DMS153 (cell line): ENCODE measurements at regions not wholly inside any gene's neighbourhood (a gene's known extent, or its start where the extent isn't known, plus 50 kb on each side); places are given as distances from the start of the nearest gene placed in this dataset.

Experiments used
- DNase-seq: peaks from one replicate; lab custom pipeline; 2025; lab: John Stamatoyannopoulos, UW

DNA sequence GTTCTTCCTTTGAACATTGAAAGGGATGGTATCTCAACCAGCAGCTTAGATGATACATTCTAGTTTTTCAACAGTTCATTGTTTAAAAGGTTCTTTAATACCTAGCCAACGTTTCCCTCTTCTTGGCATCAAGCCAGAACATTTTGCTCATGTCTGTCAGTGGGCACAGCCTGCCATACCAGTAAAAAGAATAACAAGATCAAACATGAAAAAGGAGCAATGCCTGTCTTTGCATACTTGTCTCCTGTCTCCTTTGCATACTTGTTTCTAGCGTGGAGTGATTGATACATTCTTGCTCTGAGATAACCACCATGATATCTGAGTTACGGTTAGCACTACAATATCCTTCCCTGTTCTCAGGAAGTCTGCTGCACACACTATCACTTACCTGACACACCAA is 248.6 kb upstream of the DAPK1 start:
- no peak for DNase-seq

- DNase-seq, result no peak
Measured at GRCh38 chr9:87250205-87250604, 247.5 kb upstream of the DAPK1 start.

- no peak for DNase-seq
Measured at GRCh38 chr9:87255431-87256155, 242.1 kb upstream of the DAPK1 start.

- no peak for DNase-seq
Measured at GRCh38 chr9:87256973-87257372, 240.7 kb upstream of the DAPK1 start.

GRCh38 chr9:87259543-87260518 is 237.8 kb upstream of the DAPK1 start:
- DNase-seq, result no peak

- DNase-seq, result no peak
Measured at GRCh38 chr9:87263291-87263690, 234.4 kb upstream of the DAPK1 start.

DNA sequence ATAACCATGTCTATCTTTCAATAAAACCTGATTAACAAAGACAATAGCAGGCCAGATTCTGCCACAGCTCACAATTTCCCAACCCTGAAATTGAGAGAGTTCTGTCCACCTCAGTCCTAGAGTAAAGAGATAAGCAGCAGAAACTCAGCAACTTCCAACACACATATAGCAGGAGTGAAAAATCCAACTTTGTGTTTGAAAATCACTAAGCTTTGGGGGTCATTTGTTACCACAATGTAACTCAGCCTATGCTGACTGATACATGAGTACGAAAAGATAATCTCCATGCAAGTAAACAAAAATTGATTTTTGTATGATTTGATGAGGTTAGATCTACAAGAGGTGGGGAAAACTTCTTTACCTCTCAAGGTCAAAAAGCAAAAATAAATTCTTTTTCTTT is 231.0 kb upstream of the DAPK1 start:
- no peak for DNase-seq

DNA sequence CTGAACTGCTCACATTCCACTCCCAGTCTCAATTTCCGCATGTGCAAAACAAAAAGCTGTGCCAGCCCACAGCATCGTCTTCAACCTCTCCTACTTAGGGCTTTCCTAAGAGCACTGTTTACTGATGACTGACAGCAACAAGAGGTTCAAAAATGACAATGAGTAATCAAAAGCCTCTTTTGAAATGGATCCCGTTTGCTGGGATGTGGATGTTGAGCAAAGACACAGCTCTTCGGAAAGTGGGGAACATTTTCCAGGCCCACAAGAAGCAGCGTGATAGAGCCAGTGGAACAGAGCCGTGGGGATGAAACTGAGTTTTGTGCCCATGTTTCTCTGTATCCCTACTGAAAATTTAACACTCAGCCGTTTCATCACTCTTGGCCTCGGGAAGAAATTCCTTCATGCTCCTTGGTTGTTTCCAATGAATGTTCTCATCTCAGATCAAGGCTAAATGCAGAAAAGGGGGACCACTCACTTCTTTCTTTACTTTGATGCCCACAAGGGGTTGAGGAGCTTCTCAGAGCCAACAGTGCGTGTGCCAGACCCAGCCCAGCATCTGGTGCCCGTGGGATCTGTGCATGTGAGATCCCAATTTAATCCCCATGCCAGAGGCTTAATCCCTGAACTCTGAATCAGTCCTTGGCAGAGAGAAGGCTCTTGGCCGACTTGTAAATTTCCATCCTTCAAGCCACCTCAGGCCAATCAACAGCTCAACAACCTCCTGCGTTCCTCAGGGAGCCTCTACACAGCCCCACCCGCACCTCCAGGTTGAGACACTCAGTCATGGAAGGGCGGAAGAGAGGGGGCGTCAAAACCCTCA is 230.2 kb upstream of the DAPK1 start:
- DNase-seq, result no peak

DNA sequence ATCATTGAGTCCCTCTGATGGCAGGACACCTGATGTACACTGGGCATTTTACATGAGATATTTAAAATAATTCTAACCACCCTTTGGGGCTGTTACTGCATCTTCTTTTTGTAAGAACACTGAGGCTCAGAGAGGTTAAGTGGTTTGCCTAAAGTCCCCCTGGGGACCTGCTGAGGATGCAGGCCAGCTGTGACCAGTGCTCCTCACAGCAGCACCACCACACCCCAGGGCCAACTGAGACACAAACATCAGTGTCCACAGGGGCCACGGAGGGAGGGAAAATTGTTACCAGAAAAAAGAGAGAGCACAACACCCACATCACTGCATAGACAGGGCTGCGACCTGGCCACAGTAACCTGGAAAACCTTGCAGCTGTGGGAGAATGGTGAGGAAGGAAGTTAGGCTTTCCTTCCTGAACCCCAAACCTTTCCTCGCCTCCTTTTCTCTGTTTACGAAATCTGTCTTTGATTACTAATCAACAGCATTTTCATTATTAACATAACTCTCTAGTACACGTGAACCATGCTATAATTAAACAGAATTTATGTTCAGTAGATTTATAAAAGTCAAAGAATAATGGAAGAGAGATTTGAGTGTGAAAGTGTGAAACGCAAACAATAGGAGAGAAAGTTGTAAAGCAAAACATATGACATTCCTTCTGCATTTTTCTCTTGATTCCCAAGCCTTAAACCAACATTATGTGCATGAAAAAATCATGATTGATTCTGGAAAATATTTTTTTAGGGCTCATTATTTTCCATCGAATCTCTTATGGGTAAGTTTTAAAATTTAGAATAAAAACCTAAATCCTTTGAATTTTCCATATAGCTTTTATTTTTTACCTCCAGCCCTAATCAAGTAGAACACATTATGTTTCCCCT is 228.1 kb upstream of the DAPK1 start:
- no peak for DNase-seq

DNA sequence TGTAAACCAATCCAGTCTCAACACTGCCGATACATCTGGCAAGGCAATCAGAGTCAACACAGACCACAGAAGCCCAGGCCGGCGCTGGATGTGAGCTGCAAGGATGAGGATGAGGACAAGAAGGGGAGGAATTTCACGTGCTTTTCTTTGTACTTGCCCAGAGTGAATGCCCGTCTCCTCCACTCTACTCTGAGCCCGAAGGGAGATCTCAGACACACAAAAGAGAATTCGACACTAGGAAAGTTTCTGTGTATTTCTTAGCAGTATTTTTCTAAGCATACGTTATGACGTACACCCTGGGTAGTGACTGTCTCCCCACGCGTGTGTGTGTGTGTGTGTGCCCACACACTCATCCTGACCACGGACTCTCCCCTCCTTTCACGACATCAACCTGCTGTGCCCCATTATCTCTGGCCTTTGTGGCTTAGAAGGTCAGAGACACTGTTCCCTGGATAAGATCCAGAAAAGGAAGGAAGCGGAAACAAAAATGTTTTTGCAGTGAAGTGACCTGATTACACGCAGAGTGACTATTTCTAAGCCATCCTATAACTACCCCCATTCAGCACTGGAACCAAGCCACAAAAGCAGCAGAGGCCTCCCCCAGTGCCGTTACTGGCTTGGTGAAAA is 227.3 kb upstream of the DAPK1 start:
- peak; percentile 30 for DNase-seq

- no peak for DNase-seq
Measured at GRCh38 chr9:87270848-87271234, 226.8 kb upstream of the DAPK1 start.

- DNase-seq, result no peak
Measured at GRCh38 chr9:87271696-87272477, 225.8 kb upstream of the DAPK1 start.

DNA sequence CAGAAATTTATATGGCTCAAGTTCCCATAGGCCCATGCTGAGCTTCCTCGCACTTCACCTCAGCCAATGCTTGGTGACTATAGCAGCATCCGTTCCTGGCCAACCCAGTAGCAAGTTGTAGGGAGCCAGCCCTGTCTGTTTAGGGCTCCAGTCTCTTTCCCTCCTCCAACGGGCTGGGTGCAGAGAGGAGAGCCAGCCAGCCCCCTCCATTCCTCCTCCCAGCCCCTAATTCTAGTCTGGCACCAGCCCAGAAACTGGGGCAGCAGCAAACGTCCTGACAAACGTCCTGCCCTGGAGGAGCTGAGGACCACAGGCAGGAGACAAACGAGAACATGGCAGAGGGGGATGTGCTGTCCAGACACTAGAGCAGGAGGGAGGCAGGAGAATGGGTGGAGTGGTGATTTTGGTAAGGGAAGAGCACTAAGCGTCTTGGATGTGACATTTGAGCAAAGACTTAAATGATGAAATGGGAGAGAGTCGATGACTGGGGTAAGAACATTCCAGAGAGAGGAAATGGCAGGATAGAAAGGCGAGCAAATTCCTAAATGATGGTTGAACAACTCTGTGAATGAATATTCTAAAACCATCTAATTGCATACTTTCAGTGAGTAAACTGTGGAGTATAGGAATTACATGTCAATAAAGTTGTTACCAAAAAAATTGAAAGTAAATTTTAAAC is 222.5 kb upstream of the DAPK1 start:
- no peak for DNase-seq

GRCh38 chr9:87276327-87276841 is 221.3 kb upstream of the DAPK1 start:
- no peak for DNase-seq

DNA sequence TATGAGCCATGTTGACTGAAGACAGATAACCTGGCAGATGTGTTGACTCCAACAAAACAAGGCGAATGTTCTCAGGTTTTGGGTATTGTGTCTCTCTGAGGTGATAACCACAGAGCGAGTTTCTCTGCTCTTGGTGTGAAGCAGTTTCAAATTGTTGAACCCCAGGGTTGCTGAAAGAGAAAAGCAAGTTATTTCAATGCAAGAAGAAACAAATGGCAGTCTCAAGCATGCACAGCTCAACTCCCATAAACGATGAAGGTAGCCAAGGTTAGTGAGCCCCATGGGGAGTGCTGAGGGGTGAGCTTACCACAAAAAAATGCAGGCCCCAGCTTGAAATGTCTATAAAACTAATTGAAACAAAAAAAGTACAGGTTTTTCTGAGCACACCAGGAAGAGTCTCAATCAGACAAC is 220.8 kb upstream of the DAPK1 start:
- DNase-seq, result no peak

DNA sequence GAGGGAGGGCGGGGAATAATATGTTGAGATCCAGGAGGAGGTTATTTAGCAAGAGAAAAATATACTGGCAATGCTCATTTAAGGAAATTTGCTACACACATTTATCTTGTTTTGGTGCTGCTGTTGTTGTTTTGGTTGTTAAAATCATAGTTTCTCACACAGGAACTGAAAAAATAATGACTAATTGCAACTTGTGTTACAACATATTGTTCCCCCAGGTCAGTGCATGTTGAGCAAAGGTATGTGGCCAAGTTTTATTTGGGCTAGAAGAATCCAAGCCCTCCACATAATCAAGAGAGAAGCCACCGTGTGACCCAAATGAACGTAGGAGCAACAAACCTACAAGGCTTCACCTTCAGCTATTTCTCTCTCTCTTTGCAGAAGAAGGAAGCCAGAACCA is 220.3 kb upstream of the DAPK1 start:
- DNase-seq, result no peak

DNA sequence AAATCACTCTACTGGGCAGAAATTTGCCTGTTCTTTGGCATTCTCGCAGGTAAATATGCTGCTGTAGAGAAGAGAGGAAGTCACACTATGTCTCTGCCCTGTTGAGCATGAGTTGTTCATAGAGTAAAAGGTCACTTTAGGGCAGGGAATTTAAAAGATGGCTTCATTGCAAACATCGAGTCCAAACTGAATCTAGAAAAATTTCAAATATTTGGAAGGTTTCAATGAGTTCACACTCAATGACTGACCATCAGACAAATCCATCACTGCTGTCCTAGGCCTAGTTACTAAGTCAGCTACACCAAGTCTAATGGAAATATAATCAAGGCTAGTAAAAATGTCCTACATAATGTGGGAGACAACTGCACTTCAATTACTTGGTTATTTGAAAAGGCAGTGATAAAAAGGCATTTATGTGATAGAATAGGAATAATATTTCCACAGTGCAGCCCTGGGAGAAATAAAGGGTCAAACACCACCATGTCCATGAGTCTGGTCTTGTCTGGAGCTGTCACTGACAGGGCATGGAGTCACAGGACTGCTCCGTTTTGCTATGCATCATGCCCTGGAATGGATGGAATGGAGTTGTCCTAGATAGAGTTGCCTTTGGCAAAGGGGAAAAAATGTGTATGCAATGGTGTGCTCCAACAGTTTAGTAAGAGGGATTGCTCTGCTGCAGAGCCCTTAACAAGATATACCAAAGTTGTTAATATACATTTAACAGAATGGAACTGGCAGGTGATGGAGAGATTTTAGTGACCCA is 218.5 kb upstream of the DAPK1 start:
- DNase-seq, result no peak

DNA sequence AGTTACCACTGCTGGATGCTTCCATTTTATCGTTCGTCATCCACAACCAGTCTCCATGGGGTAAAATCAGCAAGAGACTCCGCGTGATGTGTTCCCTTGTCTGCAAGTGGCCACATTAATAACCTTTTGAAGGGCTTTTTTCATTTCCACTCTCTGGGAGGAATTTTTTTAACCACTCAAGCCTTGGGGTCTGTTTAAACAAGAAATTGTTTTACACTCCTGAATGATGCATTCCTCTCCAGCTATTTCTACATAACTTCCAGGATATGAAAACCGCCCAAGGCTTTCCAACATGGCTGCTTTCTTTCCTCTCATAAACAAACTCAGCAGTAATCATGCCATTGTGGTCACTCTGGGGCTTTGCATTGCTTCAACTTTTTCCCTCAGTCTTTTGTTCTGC is 217.2 kb upstream of the DAPK1 start:
- no peak for DNase-seq

GRCh38 chr9:87282538-87282937 is 215.1 kb upstream of the DAPK1 start:
- DNase-seq, result no peak
